GM21723 (cell line): ENCODE measurements at regions not wholly inside any gene's neighbourhood (a gene's known extent, or its start where the extent isn't known, plus 50 kb on each side); places are given as distances from the start of the nearest gene placed in this dataset.
"Not testable (repeated sequence)": the region's sequence is repeated elsewhere in the genome, so short reads cannot be mapped to it uniquely, and the experiment has no call there.

Experiments used
- ATAC-seq: cut with Tn5 transposase; IDR thresholded peaks from one replicate; pipeline ENCODE4 v1.9.1; 2021; ENCODE audit warnings: mild to moderate bottlenecking, moderate library complexity; ENCODE audit not compliant: unreplicated experiment

DNA sequence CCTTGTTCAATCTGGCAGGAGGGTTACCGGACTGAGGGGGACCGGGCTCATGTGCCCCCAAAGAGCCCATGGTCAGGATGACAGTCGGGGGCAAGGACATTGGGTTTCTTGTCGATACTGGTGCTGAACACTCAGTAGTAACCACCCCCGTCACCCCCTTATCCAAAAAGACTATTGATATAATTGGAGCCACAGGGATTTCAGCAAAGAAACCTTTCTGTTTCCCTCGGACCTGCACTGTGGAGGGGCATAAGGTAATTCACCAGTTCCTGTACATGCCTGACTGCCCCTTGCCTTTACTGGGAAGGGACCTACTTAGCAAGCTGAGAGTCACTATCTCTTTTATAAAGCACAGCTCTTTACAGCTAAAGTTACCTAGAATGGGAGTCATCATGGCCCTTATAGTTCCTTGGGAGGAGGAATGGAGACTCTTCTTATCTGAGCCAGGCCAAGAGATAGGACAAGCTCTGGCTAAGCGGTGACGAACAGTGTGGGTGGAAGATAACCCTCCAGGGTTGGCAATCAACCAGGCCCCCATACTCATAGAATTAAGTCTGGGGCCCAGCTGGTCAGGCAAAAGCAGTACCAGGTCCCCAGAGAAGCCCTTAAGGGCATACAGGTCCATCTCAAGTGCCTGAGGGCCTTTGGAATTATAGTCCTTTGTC lies 603.7 kb downstream of the UQCRFS1 start:
- ATAC-seq, result no peak

DNA sequence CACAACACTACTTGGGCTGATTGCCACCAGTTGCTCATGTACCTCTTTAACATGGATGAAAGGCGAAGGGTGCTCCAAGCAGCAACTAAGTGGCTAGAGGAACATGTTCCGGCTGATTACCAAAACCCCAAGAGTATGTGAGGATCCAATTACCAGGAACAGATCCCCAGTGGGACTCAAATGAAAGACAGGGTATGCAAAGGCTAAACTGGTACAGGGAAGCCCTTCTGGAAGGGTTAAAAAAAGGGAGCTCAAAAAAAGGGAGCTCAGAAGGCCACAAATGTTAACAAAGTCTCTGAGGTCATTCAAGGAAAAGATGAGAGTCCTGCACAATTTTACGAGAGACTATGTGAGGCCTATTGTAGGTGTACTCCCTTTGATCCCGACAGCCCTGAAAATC lies 604.7 kb downstream of the UQCRFS1 start:
- ATAC-seq, result no peak

GRCh38 chr19:28607066-28607583 lies 605.8 kb downstream of the UQCRFS1 start:
- ATAC-seq, result no peak

GRCh38 chr19:28606269-28607032 lies 606.5 kb downstream of the UQCRFS1 start:
- ATAC-seq, result no peak

- ATAC-seq, result no peak
Measured at GRCh38 chr19:28605501-28606268, 607.3 kb downstream of the UQCRFS1 start.

DNA sequence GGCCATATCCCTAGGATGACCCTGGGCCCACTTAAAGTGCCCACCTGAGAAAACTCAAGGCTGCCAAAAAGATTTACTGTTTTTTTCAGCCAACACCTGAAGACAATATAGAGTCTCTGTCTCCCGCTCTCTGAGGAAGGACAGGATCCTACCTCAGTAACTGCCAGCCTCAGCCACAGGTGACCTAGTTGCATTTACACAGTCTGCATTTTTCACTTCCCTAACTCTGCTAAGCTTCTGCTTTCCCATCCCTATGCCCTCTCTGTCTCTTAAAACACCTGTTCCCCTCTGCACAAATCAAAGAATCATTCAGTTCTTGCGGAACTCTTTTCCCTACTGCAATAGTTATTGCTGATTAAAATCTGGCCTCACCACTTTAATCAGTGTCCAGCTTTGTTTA lies 609.5 kb downstream of the UQCRFS1 start:
- ATAC-seq, result no peak

DNA sequence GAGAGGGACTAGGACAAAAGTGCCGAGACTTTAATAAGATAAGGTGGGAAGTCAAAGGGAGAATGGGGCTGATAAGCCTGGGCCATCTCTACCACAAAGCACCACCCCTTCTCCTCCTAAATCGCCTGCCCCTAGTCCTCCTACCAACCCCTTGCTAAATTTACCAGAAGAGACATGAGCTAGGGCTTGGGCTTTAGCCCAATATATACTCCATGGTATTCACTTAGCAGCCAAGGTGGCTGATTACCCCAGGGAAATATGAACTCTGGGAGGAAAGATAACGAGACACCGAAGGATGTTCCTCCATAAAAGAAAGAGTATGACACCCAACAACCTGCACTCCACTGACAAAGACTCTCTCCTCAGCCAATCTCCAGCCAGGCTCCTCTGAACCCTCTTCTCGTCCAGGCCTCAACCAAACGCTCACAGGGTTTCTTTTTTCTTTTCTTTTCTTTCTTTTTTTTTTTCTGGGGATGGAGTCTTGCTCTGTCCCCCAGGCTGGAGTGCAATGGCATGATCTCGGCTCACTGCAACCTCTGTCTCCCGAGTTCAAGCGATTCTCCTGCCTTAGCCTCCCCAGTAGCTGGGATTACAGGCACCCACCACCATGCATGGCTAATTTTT lies 610.2 kb downstream of the UQCRFS1 start:
- no peak for ATAC-seq

GRCh38 chr19:28601723-28602440 lies 611.1 kb downstream of the UQCRFS1 start:
- no peak for ATAC-seq

- ATAC-seq, result no peak
Measured at GRCh38 chr19:28598861-28599260, 614.1 kb downstream of the UQCRFS1 start.

- no peak for ATAC-seq
Measured at GRCh38 chr19:28596561-28597071, 616.3 kb downstream of the UQCRFS1 start.

GRCh38 chr19:28595722-28596480 lies 617.0 kb downstream of the UQCRFS1 start:
- ATAC-seq, result no peak

DNA sequence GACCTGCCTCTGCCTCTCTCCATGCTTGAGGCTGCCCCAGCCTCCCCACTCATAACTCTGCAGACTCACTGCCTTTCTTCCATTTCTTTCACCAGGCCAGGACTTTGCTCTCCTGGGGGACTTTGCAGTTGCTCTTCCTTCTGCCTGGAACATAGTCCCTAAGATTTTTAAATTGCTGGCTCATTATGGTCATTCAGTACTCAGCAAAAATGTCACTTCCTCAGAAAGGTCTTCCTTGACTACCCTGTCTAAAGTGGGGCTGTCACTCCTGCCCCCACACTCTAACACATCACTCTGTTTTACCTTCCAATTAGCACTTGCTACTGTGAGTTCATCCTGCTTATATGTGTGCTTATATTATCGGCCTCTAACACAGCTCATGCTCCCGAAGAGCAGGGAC lies 618.2 kb downstream of the UQCRFS1 start:
- no peak for ATAC-seq

DNA sequence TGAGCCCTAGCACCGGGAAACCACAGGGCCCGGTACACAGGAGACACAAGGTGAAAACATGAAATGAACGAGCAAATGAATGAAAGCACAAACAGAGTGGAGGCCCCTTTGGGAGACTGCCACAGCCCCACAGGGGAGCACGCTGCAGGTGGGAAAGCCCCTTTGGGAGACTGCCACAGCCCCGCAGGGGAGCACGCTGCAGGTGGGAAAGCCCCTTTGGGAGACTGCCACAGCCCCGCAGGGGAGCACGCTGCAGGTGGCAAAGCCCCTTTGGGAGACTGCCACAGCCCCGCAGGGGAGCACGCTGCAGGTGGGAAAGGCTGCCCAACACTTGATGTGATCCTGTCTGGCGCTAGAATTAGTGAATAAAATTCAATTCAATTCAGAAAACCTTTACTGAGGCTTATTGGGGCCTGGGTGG lies 623.0 kb downstream of the UQCRFS1 start:
- not testable (repeated sequence) for ATAC-seq

DNA sequence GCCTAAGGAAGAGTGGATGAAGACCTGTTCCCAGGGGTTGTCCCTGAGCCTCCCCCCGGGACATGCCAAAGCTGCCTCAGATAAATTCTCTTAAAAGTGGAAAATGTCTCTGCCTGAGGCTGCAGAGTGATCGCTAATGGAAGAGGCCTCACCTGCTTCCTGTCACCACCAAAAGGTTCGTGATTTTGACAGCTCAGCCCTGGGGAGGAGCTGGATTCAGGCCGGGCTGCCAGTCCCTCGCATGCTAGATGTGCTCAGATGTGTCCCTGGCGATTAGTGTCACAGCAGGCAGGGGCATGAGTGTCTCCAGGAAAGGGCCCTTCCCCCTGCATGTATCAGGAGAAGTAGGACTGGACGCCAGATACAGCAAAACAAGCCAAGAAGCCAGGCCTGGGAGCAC lies 626.5 kb downstream of the UQCRFS1 start:
- no peak for ATAC-seq

GRCh38 chr19:28585796-28586195 lies 627.2 kb downstream of the UQCRFS1 start:
- no peak for ATAC-seq

DNA sequence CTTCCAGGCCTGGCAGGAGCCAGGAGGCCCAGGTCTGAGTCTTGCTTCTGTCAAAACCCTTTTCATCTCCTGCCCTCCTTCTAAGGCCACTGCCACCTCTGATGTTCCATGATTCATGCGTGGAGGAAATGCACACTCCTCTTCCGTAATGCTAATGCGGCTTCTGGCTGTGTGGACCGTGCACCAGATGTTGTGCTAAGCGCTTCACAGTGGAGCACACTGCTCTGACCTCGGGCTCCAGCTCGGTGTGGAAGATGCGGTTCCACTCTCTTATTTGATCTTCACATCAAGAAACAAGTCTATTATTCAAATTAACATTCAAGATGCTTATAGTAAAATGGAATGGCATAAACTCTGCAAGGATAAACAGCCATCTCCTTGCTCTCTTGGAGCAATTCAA lies 629.2 kb downstream of the UQCRFS1 start:
- ATAC-seq, result no peak

- no peak for ATAC-seq
Measured at GRCh38 chr19:28583242-28583641, 629.7 kb downstream of the UQCRFS1 start.

GRCh38 chr19:28582796-28583195 lies 630.2 kb downstream of the UQCRFS1 start:
- no peak for ATAC-seq

DNA sequence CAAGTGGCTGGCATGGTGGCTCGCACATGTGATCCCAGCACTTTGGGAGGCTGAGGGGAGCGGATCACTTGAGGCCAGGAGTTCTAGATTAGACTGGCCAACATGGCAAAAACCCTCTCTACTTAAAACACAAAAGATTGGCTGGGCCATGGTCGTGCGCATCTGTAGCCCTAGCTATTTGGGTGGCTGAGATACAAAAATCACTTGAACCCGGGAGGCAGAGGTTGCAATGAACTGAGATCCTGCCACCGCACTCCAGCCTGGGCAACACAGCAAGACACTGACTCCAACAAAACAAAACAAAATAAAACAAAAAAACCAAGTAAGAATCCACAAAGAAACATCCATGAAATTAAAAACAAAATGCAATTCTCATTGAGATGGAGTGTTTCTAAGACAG lies 630.6 kb downstream of the UQCRFS1 start:
- no peak for ATAC-seq

DNA sequence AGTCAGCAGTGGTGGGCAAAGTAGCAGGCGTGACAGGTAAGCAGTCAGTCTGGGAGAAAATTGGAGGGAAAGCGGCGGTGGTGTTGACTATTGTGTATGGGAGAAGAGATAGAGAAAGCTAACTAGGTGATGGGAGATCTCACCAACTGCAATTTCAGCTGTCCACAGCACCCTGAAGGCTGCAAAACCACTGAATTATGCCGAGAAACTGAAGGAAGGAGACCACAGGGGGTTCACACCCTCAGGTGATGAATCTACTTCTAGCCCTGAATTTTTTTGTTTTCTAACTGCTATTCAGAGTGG lies 631.5 kb downstream of the UQCRFS1 start:
- ATAC-seq, result no peak
